ENCODE measurements at regions not wholly inside any gene's neighbourhood (a gene's known extent, or its start where the extent isn't known, plus 50 kb on each side); places are given as distances from the start of the nearest gene placed in this dataset.

- no peaks in the 10 kb centered on the region for H3K4me1 ChIP-seq (ENCODE audit: control insufficient read depth, extremely low read depth, insufficient read depth, low read length)
- no peak overlapping the region for H3K4me2 ChIP-seq (ENCODE audit: extremely low read depth, insufficient read depth, low read length)
- no peak for DNase-seq (ENCODE audit: low read depth in 2 of 2)
- H3K79me2 ChIP-seq (ENCODE audit: control insufficient read depth, insufficient read depth, low read length), result no peaks in the 10 kb centered on the region
- no peak overlapping the region for H3K9ac ChIP-seq (ENCODE audit: insufficient read depth, low read length)
- no peak overlapping the region for H3K4me3 ChIP-seq (replicated peaks in 1 of 4; ENCODE audit: control extremely low read depth in 1 of 4, insufficient read depth in 1 of 4, low read depth in 3 of 4, low read length in 4 of 4)
- no peaks in the 10 kb centered on the region for H3K36me3 ChIP-seq (ENCODE audit: control insufficient read depth, insufficient read depth, low read length)
- H2AFZ ChIP-seq (ENCODE audit: low read length), result no peak overlapping the region
- no peaks in the 10 kb centered on the region for H3K27me3 ChIP-seq (ENCODE audit: control insufficient read depth, insufficient read depth, low read length)
- H3K9me3 ChIP-seq (ENCODE audit: control insufficient read depth, insufficient read depth, low read depth, low read length), result no peaks in the 10 kb centered on the region
- no peak overlapping the region for H3K27ac ChIP-seq (ENCODE audit: insufficient read depth, low read length)
- TF ChIP-seq EZH2 (IDR thresholded peaks at IDR 0.05; ENCODE audit: low read length, missing control alignments), result no peak
- no peak for TF ChIP-seq CTCF (conservative IDR thresholded peaks at IDR 0.05 in 1 of 2, IDR thresholded peaks at IDR 0.05 in 1 of 2; ENCODE audit: low read depth in 1 of 2, low read length in 2 of 2)
- no peaks in the 10 kb centered on the region for H4K20me1 ChIP-seq (ENCODE audit: control insufficient read depth, extremely low read depth, insufficient read depth, low read length)
These were observed 123.6 kb downstream of the C5orf15 start for GRCh38 chr5:133844836-133845235.

GRCh38 chr5:133843911-133844310 lies 124.5 kb downstream of the C5orf15 start:
- no peaks in the 10 kb centered on the region for H3K36me3 ChIP-seq (ENCODE audit: control insufficient read depth, insufficient read depth, low read length)
- H3K4me1 ChIP-seq (ENCODE audit: control insufficient read depth, extremely low read depth, insufficient read depth, low read length), result no peaks in the 10 kb centered on the region
- DNase-seq (ENCODE audit: low read depth in 2 of 2), result no peak
- no peak for TF ChIP-seq EZH2 (IDR thresholded peaks at IDR 0.05; ENCODE audit: low read length, missing control alignments)
- TF ChIP-seq CTCF (conservative IDR thresholded peaks at IDR 0.05 in 1 of 2, IDR thresholded peaks at IDR 0.05 in 1 of 2; ENCODE audit: low read depth in 1 of 2, low read length in 2 of 2), result no peak
- no peak overlapping the region for H3K4me2 ChIP-seq (ENCODE audit: extremely low read depth, insufficient read depth, low read length)
- no peak overlapping the region for H3K4me3 ChIP-seq (replicated peaks in 1 of 4; ENCODE audit: control extremely low read depth in 1 of 4, insufficient read depth in 1 of 4, low read depth in 3 of 4, low read length in 4 of 4)
- no peaks in the 10 kb centered on the region for H3K9me3 ChIP-seq (ENCODE audit: control insufficient read depth, insufficient read depth, low read depth, low read length)
- no peak overlapping the region for H3K27ac ChIP-seq (ENCODE audit: insufficient read depth, low read length)
- H2AFZ ChIP-seq (ENCODE audit: low read length), result no peak overlapping the region
- no peaks in the 10 kb centered on the region for H3K27me3 ChIP-seq (ENCODE audit: control insufficient read depth, insufficient read depth, low read length)
- no peaks in the 10 kb centered on the region for H4K20me1 ChIP-seq (ENCODE audit: control insufficient read depth, extremely low read depth, insufficient read depth, low read length)
- H3K9ac ChIP-seq (ENCODE audit: insufficient read depth, low read length), result no peak overlapping the region
- H3K79me2 ChIP-seq (ENCODE audit: control insufficient read depth, insufficient read depth, low read length), result no peaks in the 10 kb centered on the region

GRCh38 chr5:133842846-133843611 lies 125.4 kb downstream of the C5orf15 start:
- Histone ChIP-seq H3K27me3 (ENCODE audit: control insufficient read depth, insufficient read depth, low read length) (no peaks in the 10 kb centered on the region), H4K20me1 (ENCODE audit: control insufficient read depth, extremely low read depth, insufficient read depth, low read length) (no peaks in the 10 kb centered on the region), H3K36me3 (ENCODE audit: control insufficient read depth, insufficient read depth, low read length) (no peaks in the 10 kb centered on the region), H2AFZ (ENCODE audit: low read length) (no peak overlapping the region), H3K27ac (ENCODE audit: insufficient read depth, low read length) (no peak overlapping the region), H3K4me3 (replicated peaks in 1 of 4; ENCODE audit: control extremely low read depth in 1 of 4, insufficient read depth in 1 of 4, low read depth in 3 of 4, low read length in 4 of 4) (no peak overlapping the region), H3K9me3 (ENCODE audit: control insufficient read depth, insufficient read depth, low read depth, low read length) (no peaks in the 10 kb centered on the region), H3K4me1 (ENCODE audit: control insufficient read depth, extremely low read depth, insufficient read depth, low read length) (no peaks in the 10 kb centered on the region), H3K9ac (ENCODE audit: insufficient read depth, low read length) (no peak overlapping the region), H3K4me2 (ENCODE audit: extremely low read depth, insufficient read depth, low read length) (no peak overlapping the region), H3K79me2 (ENCODE audit: control insufficient read depth, insufficient read depth, low read length) (no peaks in the 10 kb centered on the region)
- TF ChIP-seq EZH2 (IDR thresholded peaks at IDR 0.05; ENCODE audit: low read length, missing control alignments) (no peak), CTCF (conservative IDR thresholded peaks at IDR 0.05 in 1 of 2, IDR thresholded peaks at IDR 0.05 in 1 of 2; ENCODE audit: low read depth in 1 of 2, low read length in 2 of 2) (no peak)
- DNase-seq (ENCODE audit: low read depth in 2 of 2), result peak in 1 of 2 donors; percentile 60

All from fibroblast of lung (primary cell).